ENCODE measurements at regions not wholly inside any gene's neighbourhood (a gene's known extent, or its start where the extent isn't known, plus 50 kb on each side); places are given as distances from the start of the nearest gene placed in this dataset.
"Not testable (repeated sequence)": the region's sequence is repeated elsewhere in the genome, so short reads cannot be mapped to it uniquely, and the experiment has no call there.

DNA sequence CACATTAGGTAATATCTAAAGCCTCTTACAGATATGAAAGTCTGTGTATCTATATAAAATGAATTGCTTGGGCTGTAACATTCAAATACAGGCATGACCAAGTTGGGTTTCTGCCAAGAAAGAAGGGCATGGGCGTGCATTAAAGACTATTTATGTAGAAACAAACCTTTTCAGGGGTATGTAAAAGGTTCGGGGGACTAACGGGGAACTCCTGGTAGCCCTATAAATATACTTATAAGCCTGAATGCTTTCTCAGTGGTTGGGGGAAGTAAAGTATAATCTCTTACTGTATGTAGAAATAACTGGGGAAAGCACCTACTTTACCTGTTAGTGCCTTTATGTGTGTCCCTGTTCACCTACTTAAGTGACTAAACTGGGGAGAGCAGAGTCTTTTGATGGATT is 154.5 kb upstream of the TBL1XR1 start:
- 57 to 71% (median 64%) methylated on average over 3 of the region's 3 CpGs for WGBS, 5 donors
- Histone ChIP-seq H3K36me3 (no peaks in the 10 kb centered on the region), H3K27me3 (replicated peaks in 1 of 7) (no peaks in the 10 kb centered on the region), H3K4me3 (no peak overlapping the region), H3K9me3 (no peaks in the 10 kb centered on the region), H3K4me1 (peaks cover under 1 to 59% (median 30%) of the 10 kb centered on the region in 6 donors), H3K27ac (peak overlapping the region in 3 of 8 donors; percentile 5 to 32 (median 10))
- DNase-seq: no peak
- intact Hi-C loops (cut with DNase I; ENCODE audit: low total_unique reads): loop anchor here (10.0 kb wide), 1 partner anchor 297 kb away; no protein-coding TSS in a partner anchor
- TF ChIP-seq POLR2A (IDR thresholded peaks at IDR 0.05): no peak
- TF ChIP-seq, protein P1, sequence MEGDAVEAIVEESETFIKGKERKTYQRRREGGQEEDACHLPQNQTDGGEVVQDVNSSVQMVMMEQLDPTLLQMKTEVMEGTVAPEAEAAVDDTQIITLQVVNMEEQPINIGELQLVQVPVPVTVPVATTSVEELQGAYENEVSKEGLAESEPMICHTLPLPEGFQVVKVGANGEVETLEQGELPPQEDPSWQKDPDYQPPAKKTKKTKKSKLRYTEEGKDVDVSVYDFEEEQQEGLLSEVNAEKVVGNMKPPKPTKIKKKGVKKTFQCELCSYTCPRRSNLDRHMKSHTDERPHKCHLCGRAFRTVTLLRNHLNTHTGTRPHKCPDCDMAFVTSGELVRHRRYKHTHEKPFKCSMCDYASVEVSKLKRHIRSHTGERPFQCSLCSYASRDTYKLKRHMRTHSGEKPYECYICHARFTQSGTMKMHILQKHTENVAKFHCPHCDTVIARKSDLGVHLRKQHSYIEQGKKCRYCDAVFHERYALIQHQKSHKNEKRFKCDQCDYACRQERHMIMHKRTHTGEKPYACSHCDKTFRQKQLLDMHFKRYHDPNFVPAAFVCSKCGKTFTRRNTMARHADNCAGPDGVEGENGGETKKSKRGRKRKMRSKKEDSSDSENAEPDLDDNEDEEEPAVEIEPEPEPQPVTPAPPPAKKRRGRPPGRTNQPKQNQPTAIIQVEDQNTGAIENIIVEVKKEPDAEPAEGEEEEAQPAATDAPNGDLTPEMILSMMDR (IDR thresholded peaks at IDR 0.05 in 8 of 11, conservative IDR thresholded peaks at IDR 0.05 in 3 of 11): no peak
- TF ChIP-seq POLR2AphosphoS5 (IDR thresholded peaks at IDR 0.05): no peak

DNA sequence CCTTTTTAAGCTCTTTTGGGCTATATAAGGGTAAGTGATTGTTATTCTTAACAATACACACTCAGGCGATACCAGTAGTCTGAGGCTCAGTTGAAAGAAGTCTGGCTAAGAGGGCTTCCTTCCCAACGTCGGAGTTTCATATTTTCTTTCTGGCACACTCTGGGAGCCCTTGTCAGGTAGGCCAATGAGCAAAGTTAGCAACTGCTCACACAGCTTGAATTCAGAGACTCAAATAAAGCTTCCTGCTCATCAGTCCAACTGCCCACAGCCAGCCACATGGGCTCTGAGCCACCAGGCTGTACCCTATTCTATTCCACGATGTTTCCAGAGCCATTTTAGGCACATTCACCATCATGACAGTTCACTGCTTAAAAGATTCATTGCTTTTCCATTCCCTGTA is 155.1 kb upstream of the TBL1XR1 start:
- no peaks in the 10 kb centered on the region for H3K27me3 ChIP-seq (replicated peaks in 1 of 7)
- H3K4me3 ChIP-seq: no peak overlapping the region
- H3K9me3 ChIP-seq: no peaks in the 10 kb centered on the region
- no peak for TF ChIP-seq POLR2A (IDR thresholded peaks at IDR 0.05)
- TF ChIP-seq, protein P1 (IDR thresholded peaks at IDR 0.05 in 8 of 11, conservative IDR thresholded peaks at IDR 0.05 in 3 of 11): no peak
- TF ChIP-seq POLR2AphosphoS5 (IDR thresholded peaks at IDR 0.05): no peak
- no peaks in the 10 kb centered on the region for H3K36me3 ChIP-seq
- 76 to 93% (median 84%) methylated on average over 4 of the region's 4 CpGs for WGBS, 5 donors
- intact Hi-C loops (cut with DNase I; ENCODE audit: low total_unique reads): loop anchor here (10.0 kb wide), 1 partner anchor 298 kb away; no protein-coding TSS in a partner anchor
- H3K4me1 ChIP-seq: peaks cover 7 to 66% (median 35%) of the 10 kb centered on the region in 6 donors
- DNase-seq: no peak
- H3K27ac ChIP-seq: no peak overlapping the region

DNA sequence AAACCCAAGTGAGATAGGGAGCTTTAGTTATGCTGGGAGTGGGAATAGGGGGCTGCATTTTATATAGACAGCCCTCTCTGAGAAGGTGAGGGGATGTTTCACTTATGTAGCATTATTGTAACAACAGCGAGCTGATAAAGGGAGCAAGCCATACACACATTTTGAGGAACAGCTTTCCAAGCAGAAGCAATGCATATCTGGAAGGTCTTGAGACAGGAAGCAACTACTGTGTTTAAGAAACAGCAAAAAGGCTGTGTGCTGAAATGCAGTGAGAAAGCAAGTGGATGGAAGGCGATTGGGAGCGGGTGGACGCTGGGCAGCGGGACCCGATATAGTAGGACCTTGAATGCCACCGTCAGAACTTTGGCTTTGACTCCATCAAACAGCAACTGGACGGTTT is 155.9 kb upstream of the TBL1XR1 start:
- 56 to 88% (median 68%) methylated on average over 8 of the region's 8 CpGs for WGBS, 5 donors
- Histone ChIP-seq H3K4me3 (no peak overlapping the region), H3K27me3 (replicated peaks in 1 of 7) (no peaks in the 10 kb centered on the region), H3K4me1 (peaks cover 14 to 73% (median 42%) of the 10 kb centered on the region in 6 donors), H3K27ac (no peak overlapping the region), H3K36me3 (no peaks in the 10 kb centered on the region), H3K9me3 (no peaks in the 10 kb centered on the region)
- intact Hi-C loops (cut with DNase I; ENCODE audit: low total_unique reads): loop anchor here (10.0 kb wide), 1 partner anchor 298 kb away; no protein-coding TSS in a partner anchor
- no peak for TF ChIP-seq POLR2A (IDR thresholded peaks at IDR 0.05)
- TF ChIP-seq, protein P1 (IDR thresholded peaks at IDR 0.05 in 8 of 11, conservative IDR thresholded peaks at IDR 0.05 in 3 of 11): no peak
- TF ChIP-seq POLR2AphosphoS5 (IDR thresholded peaks at IDR 0.05): no peak
- no peak for DNase-seq

DNA sequence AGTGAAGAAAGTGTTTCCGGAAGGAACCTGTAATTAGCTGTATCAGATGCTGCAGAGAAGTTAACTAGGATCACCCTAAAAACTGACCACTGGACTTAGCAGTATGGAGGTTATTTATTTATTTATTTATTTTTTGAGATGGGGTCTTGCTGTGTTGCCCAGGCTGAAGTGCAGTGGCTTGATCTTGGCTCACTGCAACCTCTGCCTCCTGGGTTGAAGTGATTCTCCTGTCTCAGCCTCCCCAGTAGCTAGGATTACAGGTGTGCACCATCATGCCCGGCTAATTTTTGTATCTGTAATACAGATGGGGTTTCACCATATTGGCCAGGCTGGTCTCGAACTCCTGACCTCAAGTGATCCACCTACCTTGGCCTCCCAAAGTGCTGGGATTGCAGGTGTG is 156.6 kb upstream of the TBL1XR1 start:
- H3K36me3 ChIP-seq; H3K9me3 ChIP-seq; H3K27ac ChIP-seq; H3K4me3 ChIP-seq; DNase-seq; H3K27me3 ChIP-seq (replicated peaks in 1 of 7): not testable (repeated sequence)
- peaks cover 22 to 76% (median 49%) of the 10 kb centered on the region in 6 donors for H3K4me1 ChIP-seq
- WGBS, 5 donors: 85 to 99% (median 94%) methylated on average over 3 of the region's 3 CpGs
- intact Hi-C loops (cut with DNase I; ENCODE audit: low total_unique reads): loop anchor here (10.0 kb wide), 1 partner anchor 299 kb away; no protein-coding TSS in a partner anchor

Measured in spleen (tissue), 11 donors.